Neural cell (in vitro differentiated cells): ENCODE measurements at regions not wholly inside any gene's neighbourhood (a gene's known extent, or its start where the extent isn't known, plus 50 kb on each side); places are given as distances from the start of the nearest gene placed in this dataset.

ENCODE experiments used
- EZH2 ChIP-seq: fragments of 200-600, 300-800 bp; shearing (Covaris generic), sonication (generic); IDR thresholded peaks from 2 replicates; pipeline ENCODE4 v1.6.1; 2014; ENCODE audit warnings: antibody characterized with exemption, low read length, borderline replicate concordance, mild to moderate bottlenecking; ENCODE audit not compliant: insufficient read depth, poor library complexity, severe bottlenecking
- TAF1 ChIP-seq: IDR thresholded peaks from 2 replicates; pipeline ENCODE4 v1.6.1; 2012; ENCODE audit warnings: low read depth

DNA sequence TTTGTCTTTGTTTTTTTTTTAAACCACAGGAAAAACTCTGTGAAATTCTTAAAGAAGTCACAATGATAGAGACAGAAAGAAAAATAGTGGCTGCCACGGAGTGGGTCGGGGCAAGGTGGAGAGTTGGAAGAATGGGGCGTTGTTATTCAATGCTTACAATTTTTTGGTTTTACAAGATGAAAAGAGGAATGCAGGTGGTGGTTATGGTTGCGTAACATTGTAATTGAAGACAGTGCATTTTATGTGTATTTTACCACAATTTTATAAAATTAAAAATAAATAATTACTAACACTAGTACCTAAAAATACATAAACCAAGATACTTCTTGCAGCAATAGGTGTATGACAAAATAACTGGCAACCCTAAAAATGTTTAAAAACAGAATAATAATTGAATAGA lies 76.9 kb upstream of the VOPP1 start:
- TF ChIP-seq TAF1 (no peak), EZH2 (no peak)
